ENCODE measurements at regions not wholly inside any gene's neighbourhood (a gene's known extent, or its start where the extent isn't known, plus 50 kb on each side); places are given as distances from the start of the nearest gene placed in this dataset.
A peak's percentile ranks its signal among the peaks of the same experiment; 100 is the strongest.

GRCh38 chr10:85157206-85157605 lies 828.8 kb downstream of the CCSER2 start:
- DNase-seq (ENCODE audit: low read depth) = no peak
- H3K4me3 ChIP-seq (ENCODE audit: low read depth, low read length) = no peak overlapping the region
- no peak for FAIRE-seq

GRCh38 chr10:85168243-85168642 lies 839.9 kb downstream of the CCSER2 start:
- no peaks in the 10 kb centered on the region for H3K27me3 ChIP-seq (ENCODE audit: control insufficient read depth, insufficient read depth, low read length)
- DNase-seq (ENCODE audit: low read depth) (no peak), FAIRE-seq (no peak)
- no peak for TF ChIP-seq CTCF (IDR thresholded peaks at IDR 0.05; ENCODE audit: insufficient read depth, low read length, severe bottlenecking)
- H3K4me3 ChIP-seq (ENCODE audit: low read depth, low read length) = no peak overlapping the region
- no peaks in the 10 kb centered on the region for H3K36me3 ChIP-seq (ENCODE audit: control insufficient read depth, insufficient read depth, low read length)

More at GRCh38 chr10:85157206-85157605, 828.8 kb downstream of the CCSER2 start:
- no peak for TF ChIP-seq CTCF (IDR thresholded peaks at IDR 0.05; ENCODE audit: insufficient read depth, low read length, severe bottlenecking)
- Histone ChIP-seq H3K27me3 (ENCODE audit: control insufficient read depth, insufficient read depth, low read length) (no peaks in the 10 kb centered on the region), H3K36me3 (ENCODE audit: control insufficient read depth, insufficient read depth, low read length) (no peaks in the 10 kb centered on the region)

- FAIRE-seq = no peak
Measured at GRCh38 chr10:85170026-85170425, 841.6 kb downstream of the CCSER2 start.

GRCh38 chr10:85175635-85176034 lies 847.2 kb downstream of the CCSER2 start:
- FAIRE-seq = peak; percentile 18
- DNase-seq (ENCODE audit: low read depth) = no peak
- Histone ChIP-seq H3K27me3 (ENCODE audit: control insufficient read depth, insufficient read depth, low read length) (no peaks in the 10 kb centered on the region), H3K36me3 (ENCODE audit: control insufficient read depth, insufficient read depth, low read length) (no peaks in the 10 kb centered on the region), H3K4me3 (ENCODE audit: low read depth, low read length) (no peak overlapping the region)
- no peak for TF ChIP-seq CTCF (IDR thresholded peaks at IDR 0.05; ENCODE audit: insufficient read depth, low read length, severe bottlenecking)

More at GRCh38 chr10:85170026-85170425, 841.6 kb downstream of the CCSER2 start:
- H3K27me3 ChIP-seq (ENCODE audit: control insufficient read depth, insufficient read depth, low read length) = no peaks in the 10 kb centered on the region
- TF ChIP-seq CTCF (IDR thresholded peaks at IDR 0.05; ENCODE audit: insufficient read depth, low read length, severe bottlenecking) = no peak
- no peak for DNase-seq (ENCODE audit: low read depth)
- no peaks in the 10 kb centered on the region for H3K36me3 ChIP-seq (ENCODE audit: control insufficient read depth, insufficient read depth, low read length)
- no peak overlapping the region for H3K4me3 ChIP-seq (ENCODE audit: low read depth, low read length)

- Histone ChIP-seq H3K36me3 (ENCODE audit: control insufficient read depth, insufficient read depth, low read length) (no peaks in the 10 kb centered on the region), H3K4me3 (ENCODE audit: low read depth, low read length) (no peak overlapping the region), H3K27me3 (ENCODE audit: control insufficient read depth, insufficient read depth, low read length) (no peaks in the 10 kb centered on the region)
- TF ChIP-seq CTCF (IDR thresholded peaks at IDR 0.05; ENCODE audit: insufficient read depth, low read length, severe bottlenecking) = no peak
- DNase-seq (ENCODE audit: low read depth) = no peak
- no peak for FAIRE-seq
Measured at GRCh38 chr10:85177767-85178166, 849.4 kb downstream of the CCSER2 start.

- DNase-seq (ENCODE audit: low read depth) (no peak), FAIRE-seq (no peak)
- Histone ChIP-seq H3K4me3 (ENCODE audit: low read depth, low read length) (no peak overlapping the region), H3K36me3 (ENCODE audit: control insufficient read depth, insufficient read depth, low read length) (no peaks in the 10 kb centered on the region), H3K27me3 (ENCODE audit: control insufficient read depth, insufficient read depth, low read length) (no peaks in the 10 kb centered on the region)
- TF ChIP-seq CTCF (IDR thresholded peaks at IDR 0.05; ENCODE audit: insufficient read depth, low read length, severe bottlenecking) = no peak
Measured at GRCh38 chr10:85187047-85187446, 858.7 kb downstream of the CCSER2 start.

All from bronchial epithelial cell (primary cell).